ENCODE measurements at regions not wholly inside any gene's neighbourhood (a gene's known extent, or its start where the extent isn't known, plus 50 kb on each side); places are given as distances from the start of the nearest gene placed in this dataset.
A peak's percentile ranks its signal among the peaks of the same experiment; 100 is the strongest.
"Not testable (repeated sequence)": the region's sequence is repeated elsewhere in the genome, so short reads cannot be mapped to it uniquely, and the experiment has no call there.

- peak; percentile 20 for DNase-seq (ENCODE audit: low spot score)
Observed at GRCh38 chr2:200172944-200173581, 133.4 kb upstream of the SPATS2L start.

- no peak for DNase-seq (ENCODE audit: low spot score)
Observed at GRCh38 chr2:200173691-200174090, 132.8 kb upstream of the SPATS2L start.

- no peak for DNase-seq (ENCODE audit: low spot score)
Observed at GRCh38 chr2:200174433-200175216, 131.9 kb upstream of the SPATS2L start.

- DNase-seq (ENCODE audit: low spot score): no peak
Observed at GRCh38 chr2:200177971-200178911, 128.3 kb upstream of the SPATS2L start.

GRCh38 chr2:200179151-200179550 lies 127.3 kb upstream of the SPATS2L start:
- no peak for DNase-seq (ENCODE audit: low spot score)

- DNase-seq (ENCODE audit: low spot score): no peak
Observed at GRCh38 chr2:200180943-200181342, 125.5 kb upstream of the SPATS2L start.

GRCh38 chr2:200181755-200182154 lies 124.7 kb upstream of the SPATS2L start:
- no peak for DNase-seq (ENCODE audit: low spot score)

- DNase-seq (ENCODE audit: low spot score): no peak
Observed at GRCh38 chr2:200184748-200185627, 121.5 kb upstream of the SPATS2L start.

GRCh38 chr2:200185628-200186000 lies 120.9 kb upstream of the SPATS2L start:
- DNase-seq (ENCODE audit: low spot score): no peak

- no peak for DNase-seq (ENCODE audit: low spot score)
Observed at GRCh38 chr2:200186002-200186401, 120.5 kb upstream of the SPATS2L start.

- no peak for DNase-seq (ENCODE audit: low spot score)
Observed at GRCh38 chr2:200188876-200189275, 117.6 kb upstream of the SPATS2L start.

GRCh38 chr2:200189964-200190363 lies 116.5 kb upstream of the SPATS2L start:
- DNase-seq (ENCODE audit: low spot score): peak; percentile 10

- no peak for DNase-seq (ENCODE audit: low spot score)
Observed at GRCh38 chr2:200193331-200193730, 113.2 kb upstream of the SPATS2L start.

GRCh38 chr2:200193791-200194190 lies 112.7 kb upstream of the SPATS2L start:
- no peak for DNase-seq (ENCODE audit: low spot score)

- no peak for DNase-seq (ENCODE audit: low spot score)
Observed at GRCh38 chr2:200194746-200195145, 111.7 kb upstream of the SPATS2L start.

- no peak for DNase-seq (ENCODE audit: low spot score)
Observed at GRCh38 chr2:200199005-200199404, 107.5 kb upstream of the SPATS2L start.

- peak; percentile 42 for DNase-seq (ENCODE audit: low spot score)
Observed at GRCh38 chr2:200199576-200200263, 106.8 kb upstream of the SPATS2L start.

GRCh38 chr2:200201839-200202238 lies 104.7 kb upstream of the SPATS2L start:
- DNase-seq (ENCODE audit: low spot score): not testable (repeated sequence)

- no peak for DNase-seq (ENCODE audit: low spot score)
Observed at GRCh38 chr2:200203381-200203827, 103.1 kb upstream of the SPATS2L start.

GRCh38 chr2:200208041-200208440 lies 98.5 kb upstream of the SPATS2L start:
- DNase-seq (ENCODE audit: low spot score): no peak

GRCh38 chr2:200209030-200209429 lies 97.5 kb upstream of the SPATS2L start:
- DNase-seq (ENCODE audit: low spot score): no peak

All from H4 (cell line).